DND-41 (cell line): ENCODE measurements at regions not wholly inside any gene's neighbourhood (a gene's known extent, or its start where the extent isn't known, plus 50 kb on each side); places are given as distances from the start of the nearest gene placed in this dataset.

Experiments
- EZH2 ChIP-seq: IDR thresholded peaks from 3 replicates; pipeline ENCODE4 v1.6.1; 2012; ENCODE audit warnings: borderline replicate concordance, low read depth, mild to moderate bottlenecking, moderate library complexity, low read length, inconsistent platforms; ENCODE audit not compliant: severe bottlenecking
- TF ChIP-seq, protein P1 (sequence below): IDR thresholded peaks from 2 replicates; pipeline ENCODE4 v1.5.1; 2012; ENCODE audit warnings: borderline replicate concordance, low read length, moderate library complexity, mild to moderate bottlenecking; ENCODE audit not compliant: poor library complexity, severe bottlenecking; ENCODE audit errors: extremely low read depth

DNA sequence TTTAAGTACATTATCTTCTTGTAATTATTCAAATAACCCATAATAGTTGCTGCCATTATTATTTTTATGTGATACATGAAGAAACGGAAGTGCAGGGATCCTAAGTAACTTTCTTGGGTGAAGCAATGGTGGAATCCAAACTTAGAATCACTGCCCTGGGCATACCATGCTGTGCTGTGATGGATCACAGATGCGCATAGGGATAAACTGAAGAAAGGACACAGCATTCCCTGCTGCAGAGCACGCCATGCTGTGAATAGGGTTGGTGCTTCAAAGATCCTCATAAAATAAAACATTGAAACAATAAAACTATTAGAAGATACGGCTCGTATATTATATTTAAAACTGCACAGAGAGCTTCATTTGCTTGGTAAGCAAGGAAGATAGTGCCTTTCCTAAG lies 211.7 kb upstream of the ADAMTS16 start:
- TF ChIP-seq EZH2, result no peak
- TF ChIP-seq, protein P1, sequence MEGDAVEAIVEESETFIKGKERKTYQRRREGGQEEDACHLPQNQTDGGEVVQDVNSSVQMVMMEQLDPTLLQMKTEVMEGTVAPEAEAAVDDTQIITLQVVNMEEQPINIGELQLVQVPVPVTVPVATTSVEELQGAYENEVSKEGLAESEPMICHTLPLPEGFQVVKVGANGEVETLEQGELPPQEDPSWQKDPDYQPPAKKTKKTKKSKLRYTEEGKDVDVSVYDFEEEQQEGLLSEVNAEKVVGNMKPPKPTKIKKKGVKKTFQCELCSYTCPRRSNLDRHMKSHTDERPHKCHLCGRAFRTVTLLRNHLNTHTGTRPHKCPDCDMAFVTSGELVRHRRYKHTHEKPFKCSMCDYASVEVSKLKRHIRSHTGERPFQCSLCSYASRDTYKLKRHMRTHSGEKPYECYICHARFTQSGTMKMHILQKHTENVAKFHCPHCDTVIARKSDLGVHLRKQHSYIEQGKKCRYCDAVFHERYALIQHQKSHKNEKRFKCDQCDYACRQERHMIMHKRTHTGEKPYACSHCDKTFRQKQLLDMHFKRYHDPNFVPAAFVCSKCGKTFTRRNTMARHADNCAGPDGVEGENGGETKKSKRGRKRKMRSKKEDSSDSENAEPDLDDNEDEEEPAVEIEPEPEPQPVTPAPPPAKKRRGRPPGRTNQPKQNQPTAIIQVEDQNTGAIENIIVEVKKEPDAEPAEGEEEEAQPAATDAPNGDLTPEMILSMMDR, result no peak
